HG03066 (cell line): ENCODE measurements at regions not wholly inside any gene's neighbourhood (a gene's known extent, or its start where the extent isn't known, plus 50 kb on each side); places are given as distances from the start of the nearest gene placed in this dataset.
"Not testable (repeated sequence)": the region's sequence is repeated elsewhere in the genome, so short reads cannot be mapped to it uniquely, and the experiment has no call there.

Experiments used
- ATAC-seq: cut with Tn5 transposase; IDR thresholded peaks from one replicate; pipeline ENCODE4 v1.9.1; 2021; ENCODE audit warnings: low read depth; ENCODE audit not compliant: unreplicated experiment

GRCh38 chr6:146980900-146981329, 223.3 kb upstream of the STXBP5 start:
- no peak for ATAC-seq

- no peak for ATAC-seq
Observed at GRCh38 chr6:146981981-146982380, 222.2 kb upstream of the STXBP5 start.

- ATAC-seq = no peak
Observed at GRCh38 chr6:146984251-146984924, 219.8 kb upstream of the STXBP5 start.

- ATAC-seq = no peak
Observed at GRCh38 chr6:146985111-146985510, 219.1 kb upstream of the STXBP5 start.

- ATAC-seq = no peak
Observed at GRCh38 chr6:146985966-146986365, 218.3 kb upstream of the STXBP5 start.

GRCh38 chr6:146987938-146988337, 216.3 kb upstream of the STXBP5 start:
- not testable (repeated sequence) for ATAC-seq

GRCh38 chr6:146989860-146990259, 214.4 kb upstream of the STXBP5 start:
- no peak for ATAC-seq

- no peak for ATAC-seq
Observed at GRCh38 chr6:146990284-146990683, 213.9 kb upstream of the STXBP5 start.

- ATAC-seq = no peak
Observed at GRCh38 chr6:146990821-146991798, 213.1 kb upstream of the STXBP5 start.

GRCh38 chr6:146997062-146997461, 207.2 kb upstream of the STXBP5 start:
- no peak for ATAC-seq

GRCh38 chr6:146999766-147000165, 204.5 kb upstream of the STXBP5 start:
- no peak for ATAC-seq

- ATAC-seq = no peak
Observed at GRCh38 chr6:147000545-147001488, 203.4 kb upstream of the STXBP5 start.

- ATAC-seq = no peak
Observed at GRCh38 chr6:147001621-147002020, 202.6 kb upstream of the STXBP5 start.

GRCh38 chr6:147003186-147003585, 201.0 kb upstream of the STXBP5 start:
- ATAC-seq = no peak

GRCh38 chr6:147005499-147005898, 198.7 kb upstream of the STXBP5 start:
- no peak for ATAC-seq

- ATAC-seq = no peak
Observed at GRCh38 chr6:147007441-147007840, 196.8 kb upstream of the STXBP5 start.

GRCh38 chr6:147009358-147009757, 194.9 kb upstream of the STXBP5 start:
- no peak for ATAC-seq

- no peak for ATAC-seq
Observed at GRCh38 chr6:147015674-147016073, 188.5 kb upstream of the STXBP5 start.

GRCh38 chr6:147016440-147016839, 187.8 kb upstream of the STXBP5 start:
- ATAC-seq = no peak

GRCh38 chr6:147017153-147017552, 187.1 kb upstream of the STXBP5 start:
- ATAC-seq = no peak

- ATAC-seq = no peak
Observed at GRCh38 chr6:147019001-147019400, 185.2 kb upstream of the STXBP5 start.
